Activated CD4-positive, alpha-beta T cell treated with anti-CD3 and anti-CD28 coated beads, Interleukin-2, Interleukin-6, amounts not matched to agents 100 ng/mL and 50 ng/mL, durations not matched to agents 16 hours and 8 hours (primary cell): ENCODE measurements at regions not wholly inside any gene's neighbourhood (a gene's known extent, or its start where the extent isn't known, plus 50 kb on each side); places are given as distances from the start of the nearest gene placed in this dataset.

Source experiments
- DNase-seq: peaks from one replicate; pipeline ENCODE4 v3.0.0-alpha.2; 2020

GRCh38 chr4:44914748-44915147 is 188.4 kb upstream of the GNPDA2 start:
- DNase-seq, result no peak

- DNase-seq, result no peak
Measured at GRCh38 chr4:44914223-44914622, 187.9 kb upstream of the GNPDA2 start.

- no peak for DNase-seq
Measured at GRCh38 chr4:44912980-44913379, 186.6 kb upstream of the GNPDA2 start.

- DNase-seq, result no peak
Measured at GRCh38 chr4:44908565-44908964, 182.2 kb upstream of the GNPDA2 start.

- no peak for DNase-seq
Measured at GRCh38 chr4:44872246-44872645, 145.9 kb upstream of the GNPDA2 start.

GRCh38 chr4:44871133-44871532 is 144.8 kb upstream of the GNPDA2 start:
- no peak for DNase-seq

- DNase-seq, result no peak
Measured at GRCh38 chr4:44869985-44870384, 143.6 kb upstream of the GNPDA2 start.

- DNase-seq, result no peak
Measured at GRCh38 chr4:44869222-44869882, 143.0 kb upstream of the GNPDA2 start.

- no peak for DNase-seq
Measured at GRCh38 chr4:44861756-44862155, 135.4 kb upstream of the GNPDA2 start.

GRCh38 chr4:44859477-44859876 is 133.1 kb upstream of the GNPDA2 start:
- DNase-seq, result no peak

- DNase-seq, result no peak
Measured at GRCh38 chr4:44848466-44848865, 122.1 kb upstream of the GNPDA2 start.

GRCh38 chr4:44845993-44846392 is 119.6 kb upstream of the GNPDA2 start:
- DNase-seq, result no peak

- no peak for DNase-seq
Measured at GRCh38 chr4:44845309-44845708, 119.0 kb upstream of the GNPDA2 start.

- no peak for DNase-seq
Measured at GRCh38 chr4:44842531-44842930, 116.2 kb upstream of the GNPDA2 start.

GRCh38 chr4:44817930-44818329 is 91.6 kb upstream of the GNPDA2 start:
- DNase-seq, result no peak

- DNase-seq, result no peak
Measured at GRCh38 chr4:44806071-44806470, 79.7 kb upstream of the GNPDA2 start.

- DNase-seq, result no peak
Measured at GRCh38 chr4:44804301-44804700, 77.9 kb upstream of the GNPDA2 start.

GRCh38 chr4:44801384-44801783 is 75.0 kb upstream of the GNPDA2 start:
- no peak for DNase-seq

- DNase-seq, result no peak
Measured at GRCh38 chr4:44791831-44792230, 65.5 kb upstream of the GNPDA2 start.

- DNase-seq, result no peak
Measured at GRCh38 chr4:44777115-44777514, 50.8 kb upstream of the GNPDA2 start.
